T47D (cell line): ENCODE measurements at regions not wholly inside any gene's neighbourhood (a gene's known extent, or its start where the extent isn't known, plus 50 kb on each side); places are given as distances from the start of the nearest gene placed in this dataset.

Source experiments
- DNase-seq, 2 experiments: peaks; one replicate each; pipeline versions ENCODE4 v3.0.0 to v3.0.0-alpha.2; 2011 to 2012; ENCODE audit warnings: low read depth in 1 of 2, low spot score in 1 of 2
- JUND ChIP-seq: IDR thresholded peaks from 2 replicates; pipeline ENCODE4 v1.6.1; 2012; ENCODE audit warnings: low read depth
- in situ Hi-C: cut with HindIII; loops from 2 replicates; pipeline ENCODE4 v1.10.0; 2016; ENCODE audit warnings: low sequenced_read_pairs, low pct_unique_long_range_greater_than_20kb

GRCh38 chr2:24412812-24413211 is 52.5 kb upstream of the ITSN2 start:
- in situ Hi-C loops = no loop called here
- TF ChIP-seq JUND = no peak
- peak in 1 of 2 experiments; percentile 8 for DNase-seq

- TF ChIP-seq JUND = no peak
- in situ Hi-C loops = no loop called here
These were observed 51.3 kb upstream of the ITSN2 start for GRCh38 chr2:24411488-24412151.

GRCh38 chr2:24410976-24411375 is 50.6 kb upstream of the ITSN2 start:
- in situ Hi-C loops = no loop called here
- TF ChIP-seq JUND = no peak
- no peak for DNase-seq

More at GRCh38 chr2:24411488-24412151, 51.3 kb upstream of the ITSN2 start:
- no peak for DNase-seq

DNA sequence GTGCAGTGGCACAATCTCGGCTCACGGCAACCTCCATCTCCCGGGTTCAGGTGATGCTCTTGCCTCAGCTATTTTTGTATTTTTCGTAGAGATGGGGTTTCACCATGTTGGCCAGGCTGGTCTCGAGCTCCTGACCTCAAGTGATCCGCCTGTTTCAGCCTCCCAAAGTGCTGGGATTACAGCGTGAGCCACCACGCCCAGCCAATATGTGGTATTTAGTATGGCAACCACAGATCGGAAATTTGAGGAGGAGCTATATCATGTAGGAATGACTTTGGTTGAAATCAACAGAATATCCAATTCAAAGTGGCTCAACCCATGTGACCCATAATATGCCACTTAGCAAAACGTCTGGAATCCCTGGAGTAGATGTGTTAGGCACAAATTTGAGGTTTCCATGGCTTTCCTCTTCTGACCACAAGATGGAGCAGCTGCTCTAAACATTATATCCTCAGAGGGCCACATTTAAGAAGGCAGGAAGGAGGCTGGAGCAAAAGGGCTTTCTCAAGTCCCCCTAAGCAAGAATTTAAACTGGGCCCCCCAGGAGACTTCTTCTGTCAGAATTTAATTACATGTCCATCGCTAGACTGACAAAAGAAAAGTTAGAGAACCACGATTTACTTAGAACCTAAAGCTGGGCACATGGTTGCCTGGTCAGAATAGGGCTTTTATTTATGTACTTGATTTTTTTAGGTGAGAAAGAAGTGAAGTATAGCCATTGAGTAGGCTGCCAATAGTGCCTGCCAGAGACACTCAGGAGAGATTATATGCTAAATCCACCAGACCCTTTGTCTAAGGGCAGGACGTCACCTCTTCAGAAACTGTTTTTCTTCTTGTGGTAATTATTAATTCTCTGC is 49.6 kb upstream of the ITSN2 start:
- no peak for TF ChIP-seq JUND
- DNase-seq = peak; percentile 56 to 70
- in situ Hi-C loops = no loop called here
